BE2C (cell line): ENCODE measurements at regions not wholly inside any gene's neighbourhood (a gene's known extent, or its start where the extent isn't known, plus 50 kb on each side); places are given as distances from the start of the nearest gene placed in this dataset.
A peak's percentile ranks its signal among the peaks of the same experiment; 100 is the strongest.

Experiments used
- DNase-seq: peaks from one replicate; pipeline ENCODE4 v3.0.0-alpha.2; 2020
- H3K27me3 ChIP-seq: fragments of 250-450 bp; sonication (Bioruptor Pico); 2 replicates; pipeline ENCODE4 v1.5.1; 2020; ENCODE audit warnings: mild to moderate bottlenecking
- H3K36me3 ChIP-seq: fragments of 250-450 bp; sonication (Bioruptor Pico); 2 replicates; pipeline ENCODE4 v1.5.1; 2020; ENCODE audit warnings: mild to moderate bottlenecking
- H3K4me1 ChIP-seq: fragments of 250-450 bp; sonication (Bioruptor Pico); 2 replicates; pipeline ENCODE4 v1.5.1; 2020
- H3K4me3 ChIP-seq: 2 replicates; pipeline ENCODE4 v1.5.1; 2011; ENCODE audit warnings: low read depth, low read length
- H3K9me3 ChIP-seq: fragments of 250-450 bp; sonication (Bioruptor Pico); 2 replicates; pipeline ENCODE4 v1.5.1; 2020
- CTCF ChIP-seq: IDR thresholded peaks from 2 replicates; pipeline ENCODE4 v1.5.1; 2012; ENCODE audit warnings: mild to moderate bottlenecking, low read depth, low read length

- Histone ChIP-seq H3K27me3 (no peaks in the 10 kb centered on the region), H3K9me3 (no peaks in the 10 kb centered on the region), H3K36me3 (no peaks in the 10 kb centered on the region; the same call in 1 of the 2 replicates), H3K4me3 (peak overlapping the region; percentile 18), H3K4me1 (no peaks in the 10 kb centered on the region; the same call in 1 of the 2 replicates)
- peak; percentile 40 for DNase-seq
- TF ChIP-seq CTCF, result no peak
Measured at GRCh38 chr14:54299410-54300363, 97.1 kb upstream of the CDKN3 start.

GRCh38 chr14:54300881-54301280, 95.9 kb upstream of the CDKN3 start:
- H3K9me3 ChIP-seq, result no peaks in the 10 kb centered on the region
- TF ChIP-seq CTCF, result no peak
- H3K36me3 ChIP-seq, result no peaks in the 10 kb centered on the region; the same call in 1 of the 2 replicates
- H3K4me3 ChIP-seq, result no peak overlapping the region
- no peaks in the 10 kb centered on the region for H3K27me3 ChIP-seq
- peaks cover 3% of the 10 kb centered on the region for H3K4me1 ChIP-seq
- no peak for DNase-seq

- Histone ChIP-seq H3K27me3 (no peaks in the 10 kb centered on the region), H3K4me1 (peaks cover 3% of the 10 kb centered on the region), H3K9me3 (no peaks in the 10 kb centered on the region), H3K36me3 (no peaks in the 10 kb centered on the region; the same call in 1 of the 2 replicates), H3K4me3 (no peak overlapping the region)
- TF ChIP-seq CTCF, result no peak
- DNase-seq, result no peak
Measured at GRCh38 chr14:54301359-54301758, 95.4 kb upstream of the CDKN3 start.

GRCh38 chr14:54306806-54307205, 90.0 kb upstream of the CDKN3 start:
- Histone ChIP-seq H3K9me3 (no peaks in the 10 kb centered on the region), H3K4me1 (peaks cover 3% of the 10 kb centered on the region), H3K27me3 (no peaks in the 10 kb centered on the region), H3K4me3 (no peak overlapping the region), H3K36me3 (no peaks in the 10 kb centered on the region; the same call in 1 of the 2 replicates)
- no peak for DNase-seq
- TF ChIP-seq CTCF, result no peak

GRCh38 chr14:54309615-54310014, 87.2 kb upstream of the CDKN3 start:
- TF ChIP-seq CTCF, result no peak
- Histone ChIP-seq H3K36me3 (no peaks in the 10 kb centered on the region), H3K4me3 (no peak overlapping the region), H3K9me3 (no peaks in the 10 kb centered on the region), H3K27me3 (no peaks in the 10 kb centered on the region), H3K4me1 (peaks cover 3% of the 10 kb centered on the region)
- no peak for DNase-seq

GRCh38 chr14:54310151-54310850, 86.5 kb upstream of the CDKN3 start:
- no peaks in the 10 kb centered on the region for H3K36me3 ChIP-seq
- H3K27me3 ChIP-seq, result no peaks in the 10 kb centered on the region
- H3K4me1 ChIP-seq, result peaks cover 3% of the 10 kb centered on the region
- H3K4me3 ChIP-seq, result no peak overlapping the region
- DNase-seq, result no peak
- H3K9me3 ChIP-seq, result no peaks in the 10 kb centered on the region
- TF ChIP-seq CTCF, result no peak
